HL-60 (cell line): ENCODE measurements at regions not wholly inside any gene's neighbourhood (a gene's known extent, or its start where the extent isn't known, plus 50 kb on each side); places are given as distances from the start of the nearest gene placed in this dataset.

Experiments
- DNase-seq, 2 experiments: peaks; one replicate each; pipeline ENCODE4 v3.0.0-alpha.2; 2010 to 2020; ENCODE audit warnings: low read depth in 1 of 2, low spot score in 1 of 2
- H3K27ac ChIP-seq: fragments of 250-450 bp; sonication (Bioruptor Pico); replicated peaks from 2 replicates; pipeline ENCODE4 v1.5.1; 2020; ENCODE audit warnings: mild to moderate bottlenecking, moderate library complexity
- H3K27me3 ChIP-seq: fragments of 250-450 bp; sonication (Bioruptor Pico); 2 replicates; pipeline ENCODE4 v1.5.1; 2021; ENCODE audit warnings: mild to moderate bottlenecking, moderate library complexity; ENCODE audit not compliant: insufficient read depth, poor library complexity, severe bottlenecking
- H3K4me3 ChIP-seq: replicated peaks from 2 replicates; pipeline ENCODE4 v1.5.1; 2011; ENCODE audit warnings: mild to moderate bottlenecking, control low read depth, low read length; ENCODE audit not compliant: insufficient read depth
- GABPA ChIP-seq: IDR thresholded peaks from 2 replicates; pipeline ENCODE4 v1.6.1; 2012; ENCODE audit warnings: low read depth
- POLR2AphosphoS5 ChIP-seq: IDR thresholded peaks from 2 replicates; pipeline ENCODE4 v1.6.1; 2012; ENCODE audit warnings: low read depth
- REST ChIP-seq: IDR thresholded peaks from 2 replicates; pipeline ENCODE4 v1.6.1; 2012; ENCODE audit warnings: low read depth; ENCODE audit not compliant: insufficient replicate concordance
- SPI1 ChIP-seq: IDR thresholded peaks from 2 replicates; pipeline ENCODE4 v1.6.1; 2012; ENCODE audit warnings: low read depth, mild to moderate bottlenecking, borderline replicate concordance
- TF ChIP-seq, protein P1 (sequence below): IDR thresholded peaks from one replicate; pipeline ENCODE4 v1.5.1; 2011; ENCODE audit warnings: low read length, control low read depth, inconsistent platforms; ENCODE audit not compliant: insufficient read depth

GRCh38 chr9:109975574-109976295, 195.7 kb downstream of the PALM2AKAP2 start:
- no peaks in the 10 kb centered on the region for H3K27me3 ChIP-seq
- TF ChIP-seq GABPA, result no peak
- H3K4me3 ChIP-seq, result no peak overlapping the region
- H3K27ac ChIP-seq, result no peak overlapping the region
- DNase-seq, result no peak

GRCh38 chr9:109976303-109976702, 196.3 kb downstream of the PALM2AKAP2 start:
- Histone ChIP-seq H3K27me3 (no peaks in the 10 kb centered on the region), H3K4me3 (no peak overlapping the region), H3K27ac (no peak overlapping the region)
- TF ChIP-seq, protein P1, sequence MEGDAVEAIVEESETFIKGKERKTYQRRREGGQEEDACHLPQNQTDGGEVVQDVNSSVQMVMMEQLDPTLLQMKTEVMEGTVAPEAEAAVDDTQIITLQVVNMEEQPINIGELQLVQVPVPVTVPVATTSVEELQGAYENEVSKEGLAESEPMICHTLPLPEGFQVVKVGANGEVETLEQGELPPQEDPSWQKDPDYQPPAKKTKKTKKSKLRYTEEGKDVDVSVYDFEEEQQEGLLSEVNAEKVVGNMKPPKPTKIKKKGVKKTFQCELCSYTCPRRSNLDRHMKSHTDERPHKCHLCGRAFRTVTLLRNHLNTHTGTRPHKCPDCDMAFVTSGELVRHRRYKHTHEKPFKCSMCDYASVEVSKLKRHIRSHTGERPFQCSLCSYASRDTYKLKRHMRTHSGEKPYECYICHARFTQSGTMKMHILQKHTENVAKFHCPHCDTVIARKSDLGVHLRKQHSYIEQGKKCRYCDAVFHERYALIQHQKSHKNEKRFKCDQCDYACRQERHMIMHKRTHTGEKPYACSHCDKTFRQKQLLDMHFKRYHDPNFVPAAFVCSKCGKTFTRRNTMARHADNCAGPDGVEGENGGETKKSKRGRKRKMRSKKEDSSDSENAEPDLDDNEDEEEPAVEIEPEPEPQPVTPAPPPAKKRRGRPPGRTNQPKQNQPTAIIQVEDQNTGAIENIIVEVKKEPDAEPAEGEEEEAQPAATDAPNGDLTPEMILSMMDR, result no peak
- TF ChIP-seq REST, result no peak
- no peak for TF ChIP-seq POLR2AphosphoS5
- no peak for TF ChIP-seq GABPA
- no peak for TF ChIP-seq SPI1
- DNase-seq, result no peak

- H3K27me3 ChIP-seq, result no peaks in the 10 kb centered on the region
- H3K4me3 ChIP-seq, result no peak overlapping the region
- DNase-seq, result no peak
- no peak overlapping the region for H3K27ac ChIP-seq
- no peak for TF ChIP-seq REST
- TF ChIP-seq POLR2AphosphoS5, result no peak
- TF ChIP-seq GABPA, result no peak
- no peak for TF ChIP-seq SPI1
- TF ChIP-seq, protein P1, result no peak
Observed at GRCh38 chr9:109977521-109977920, 197.5 kb downstream of the PALM2AKAP2 start.

- DNase-seq, result no peak
- H3K4me3 ChIP-seq, result no peak overlapping the region
- TF ChIP-seq SPI1 (no peak), GABPA (no peak), POLR2AphosphoS5 (no peak), REST (no peak)
- TF ChIP-seq, protein P1, result no peak
Observed at GRCh38 chr9:109981091-109981490, 201.1 kb downstream of the PALM2AKAP2 start.

More at GRCh38 chr9:109981091-109981490, 201.1 kb downstream of the PALM2AKAP2 start:
- Histone ChIP-seq H3K27me3 (no peaks in the 10 kb centered on the region), H3K27ac (no peak overlapping the region)
